NCI-H2171 treated with DMSO at 0.1 percent for 48 hours (cell line): ENCODE measurements at regions not wholly inside any gene's neighbourhood (a gene's known extent, or its start where the extent isn't known, plus 50 kb on each side); places are given as distances from the start of the nearest gene placed in this dataset.

Experiments used
- DNase-seq: peaks from one replicate; lab custom pipeline; 2025; lab: John Stamatoyannopoulos, UW

- no peak for DNase-seq
These were observed 396.7 kb upstream of the RGMA start for GRCh38 chr15:93485438-93486327.

- DNase-seq: peak; percentile 89
These were observed 394.9 kb upstream of the RGMA start for GRCh38 chr15:93483923-93484322.

DNA sequence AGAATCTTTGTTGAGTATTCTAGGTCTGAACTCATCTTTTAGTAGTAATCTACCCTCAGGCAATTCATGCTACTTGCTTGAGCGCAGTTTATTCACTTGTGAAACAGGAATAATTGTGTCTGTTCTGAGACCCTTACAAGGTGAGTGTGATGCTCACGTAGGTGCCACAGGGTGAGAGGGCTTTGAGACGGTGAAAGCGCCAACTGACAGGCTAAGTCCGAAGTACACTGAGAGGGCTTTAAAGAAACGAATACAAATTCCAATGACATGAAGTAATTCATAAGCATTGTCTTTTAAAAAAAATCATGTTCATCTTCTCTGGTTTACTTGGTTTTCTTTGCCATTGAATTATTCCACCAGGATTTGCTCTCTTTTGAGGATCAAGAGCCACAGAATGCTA, 393.7 kb upstream of the RGMA start:
- DNase-seq: no peak

GRCh38 chr15:93479715-93480114, 390.7 kb upstream of the RGMA start:
- DNase-seq: peak; percentile 79

DNA sequence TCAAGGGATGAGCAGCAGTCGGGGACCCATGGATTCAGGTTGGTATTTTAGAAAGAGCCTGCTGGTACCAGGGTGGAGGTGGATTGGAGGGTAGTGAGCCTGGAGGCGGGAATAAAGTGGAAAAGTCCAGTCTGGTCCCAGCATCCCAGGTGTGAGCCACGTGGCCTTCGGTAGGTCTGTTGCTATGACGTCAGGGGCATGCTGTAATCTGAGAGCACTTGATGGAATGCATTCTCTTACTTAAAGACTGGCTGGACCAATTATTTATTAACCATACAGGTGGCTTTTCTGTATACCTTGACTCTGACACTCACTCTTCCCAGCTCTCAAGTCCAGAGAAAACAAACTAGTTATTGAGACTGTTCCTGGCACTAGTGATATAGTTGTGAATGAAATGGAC, 389.9 kb upstream of the RGMA start:
- DNase-seq: peak; percentile 19

- DNase-seq: no peak
These were observed 388.7 kb upstream of the RGMA start for GRCh38 chr15:93477721-93478120.

- no peak for DNase-seq
These were observed 388.2 kb upstream of the RGMA start for GRCh38 chr15:93477188-93477587.

- DNase-seq: no peak
These were observed 387.6 kb upstream of the RGMA start for GRCh38 chr15:93476491-93477177.

DNA sequence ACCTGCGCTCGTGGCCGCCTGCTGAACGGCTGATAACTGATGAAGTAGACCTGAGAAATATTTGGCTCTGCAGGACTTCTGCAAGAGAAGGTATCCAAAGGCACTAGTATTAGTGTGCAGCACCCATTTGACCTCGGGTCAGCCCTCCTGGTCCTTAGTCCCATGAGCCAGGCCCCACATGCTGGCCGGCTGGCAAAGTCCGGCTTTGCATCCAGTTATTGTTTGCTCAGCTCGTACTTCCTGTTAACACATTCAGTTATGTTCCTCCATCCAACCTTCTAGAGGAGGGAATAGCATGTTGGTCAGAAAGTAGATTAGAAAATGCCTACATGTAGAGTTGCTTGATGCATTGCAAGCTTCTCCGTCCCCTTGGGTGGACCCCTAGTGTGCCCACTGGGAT, 385.7 kb upstream of the RGMA start:
- DNase-seq: no peak

DNA sequence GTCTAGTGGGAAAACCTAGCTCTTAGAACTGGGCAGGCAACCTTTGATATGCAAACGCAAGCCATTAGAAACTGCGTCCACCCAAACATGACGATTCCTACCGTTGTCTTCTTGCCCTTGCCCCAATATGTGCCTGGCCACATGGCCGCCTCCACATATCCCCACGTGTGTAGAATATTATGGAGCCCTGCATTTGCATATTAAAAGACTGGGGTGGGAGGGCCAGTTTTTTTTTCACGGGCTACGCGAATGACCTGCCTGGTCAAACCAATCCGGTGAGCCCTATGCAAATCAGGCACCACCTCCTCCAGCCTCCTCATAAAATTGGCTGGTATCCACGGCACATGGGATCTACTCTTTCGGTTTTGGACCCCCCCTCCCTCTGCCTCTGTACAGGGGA, 381.0 kb upstream of the RGMA start:
- DNase-seq: no peak

DNA sequence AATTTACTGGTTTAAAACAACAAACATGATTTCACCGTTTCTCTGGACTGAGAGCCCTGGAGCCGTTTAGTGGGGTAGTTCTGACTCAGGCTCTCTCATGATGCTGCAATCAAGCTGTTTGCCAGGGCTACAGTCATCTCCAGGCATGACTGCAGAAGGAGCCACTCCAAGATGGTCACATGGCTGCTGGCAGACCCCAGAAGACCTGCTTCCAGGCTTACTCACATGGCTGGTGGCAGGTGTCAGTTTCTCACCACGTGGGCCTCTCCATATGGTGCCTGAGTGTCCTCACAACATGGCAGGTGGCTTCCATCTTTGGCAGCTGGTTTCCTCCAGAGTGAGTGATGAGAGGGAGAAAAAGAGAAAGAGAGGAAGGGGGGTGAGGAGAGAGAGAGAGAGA, 378.3 kb upstream of the RGMA start:
- peak; percentile 97 for DNase-seq

GRCh38 chr15:93466380-93466779, 377.4 kb upstream of the RGMA start:
- no peak for DNase-seq

DNA sequence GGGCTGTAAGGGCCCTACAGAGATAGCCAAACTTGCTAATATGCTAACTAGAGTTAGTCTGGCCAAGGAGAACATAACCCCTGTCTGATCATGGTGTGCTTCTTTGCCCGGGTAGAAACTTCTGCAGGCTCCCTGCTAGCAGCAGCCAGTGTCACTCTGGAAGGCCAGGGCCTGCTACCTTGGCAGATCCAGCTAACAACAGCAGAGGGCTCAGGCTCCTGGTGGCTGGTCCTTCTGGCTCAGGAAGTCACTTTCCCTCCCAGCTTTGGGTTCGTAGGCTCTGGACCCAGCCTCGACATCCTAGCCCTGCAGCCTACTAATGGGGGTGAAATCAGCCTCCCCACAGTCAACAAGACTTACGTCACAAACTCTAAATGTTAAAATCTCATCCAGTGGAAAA, 373.7 kb upstream of the RGMA start:
- DNase-seq: no peak

DNA sequence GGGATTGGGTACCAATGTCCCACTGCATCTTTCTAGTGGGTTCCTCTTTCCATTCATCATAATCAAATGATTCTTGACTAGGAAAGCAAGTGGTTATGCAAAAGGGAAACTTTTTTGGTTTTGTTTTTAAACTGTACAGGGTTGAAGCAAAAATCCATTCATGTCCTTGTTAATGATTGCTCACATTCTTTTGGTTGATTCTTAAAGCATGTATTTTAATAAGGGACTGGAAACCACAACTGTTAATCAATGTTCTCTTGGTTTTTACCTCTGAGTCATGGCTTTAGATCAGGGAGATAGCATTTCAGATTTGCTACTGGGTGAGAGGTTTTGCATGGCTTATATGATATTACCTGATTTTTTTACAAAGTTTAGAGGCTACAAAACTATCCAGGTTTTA, 371.7 kb upstream of the RGMA start:
- no peak for DNase-seq

GRCh38 chr15:93459396-93459795, 370.4 kb upstream of the RGMA start:
- no peak for DNase-seq

GRCh38 chr15:93458597-93458996, 369.6 kb upstream of the RGMA start:
- no peak for DNase-seq

DNA sequence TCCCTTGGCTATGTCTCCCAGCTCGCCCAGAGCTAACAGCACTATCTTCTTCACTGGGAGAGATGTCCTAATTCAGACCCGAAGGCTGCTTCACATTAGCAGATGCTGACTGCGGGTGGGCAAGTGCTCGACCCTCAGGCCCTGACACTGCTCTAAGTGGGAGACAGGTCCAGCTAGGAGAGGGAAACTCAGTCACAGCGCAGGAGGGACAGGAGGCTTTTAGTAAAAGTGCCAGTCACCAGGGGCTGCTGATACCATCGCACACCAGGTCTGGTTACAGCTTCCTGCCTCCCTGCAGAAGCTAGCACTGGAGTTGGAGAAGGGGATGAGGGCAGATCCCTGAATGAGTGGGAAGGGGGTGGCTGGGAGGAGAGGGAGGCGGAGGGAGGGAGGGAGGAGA, 365.8 kb upstream of the RGMA start:
- no peak for DNase-seq

GRCh38 chr15:93452537-93453211, 363.7 kb upstream of the RGMA start:
- DNase-seq: no peak

DNA sequence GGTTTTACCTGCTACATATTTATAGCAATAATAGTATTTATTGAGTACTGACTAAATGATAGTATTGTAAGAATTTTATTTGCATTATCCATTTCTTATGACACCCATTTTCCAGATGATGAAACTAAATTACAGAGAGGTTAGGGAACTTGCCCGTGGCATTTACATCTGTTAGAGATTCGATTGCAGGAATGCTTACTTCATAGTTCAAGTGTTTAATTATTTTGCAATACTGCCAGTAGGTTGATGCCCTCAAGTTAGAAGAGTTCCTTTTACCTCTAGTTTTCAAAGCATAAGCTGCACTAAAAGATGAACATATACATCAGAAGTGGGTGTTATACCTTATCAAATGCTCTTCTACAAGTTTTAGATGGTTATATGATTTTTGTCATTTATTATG, 362.8 kb upstream of the RGMA start:
- no peak for DNase-seq

DNA sequence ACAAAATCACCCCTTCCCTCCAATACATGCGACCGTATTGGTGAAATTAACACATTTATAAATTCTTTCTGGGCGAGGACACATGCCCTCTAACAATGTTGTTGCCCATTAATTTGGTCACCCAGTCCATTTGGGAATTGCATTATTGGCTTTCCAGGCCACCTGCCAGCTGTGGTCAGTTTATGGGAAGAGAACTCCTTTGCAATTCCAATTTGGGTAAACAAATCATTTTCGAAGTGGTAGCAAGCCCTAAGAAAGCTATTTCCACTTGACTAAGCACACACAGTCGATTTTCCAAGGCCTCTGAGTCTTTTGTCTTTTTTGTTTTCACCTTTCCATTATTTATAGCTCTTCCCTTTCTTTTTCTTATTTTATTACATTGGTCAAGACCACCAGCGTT, 362.3 kb upstream of the RGMA start:
- no peak for DNase-seq

- DNase-seq: no peak
These were observed 360.8 kb upstream of the RGMA start for GRCh38 chr15:93449798-93450197.

- no peak for DNase-seq
These were observed 349.3 kb upstream of the RGMA start for GRCh38 chr15:93438310-93438709.

DNA sequence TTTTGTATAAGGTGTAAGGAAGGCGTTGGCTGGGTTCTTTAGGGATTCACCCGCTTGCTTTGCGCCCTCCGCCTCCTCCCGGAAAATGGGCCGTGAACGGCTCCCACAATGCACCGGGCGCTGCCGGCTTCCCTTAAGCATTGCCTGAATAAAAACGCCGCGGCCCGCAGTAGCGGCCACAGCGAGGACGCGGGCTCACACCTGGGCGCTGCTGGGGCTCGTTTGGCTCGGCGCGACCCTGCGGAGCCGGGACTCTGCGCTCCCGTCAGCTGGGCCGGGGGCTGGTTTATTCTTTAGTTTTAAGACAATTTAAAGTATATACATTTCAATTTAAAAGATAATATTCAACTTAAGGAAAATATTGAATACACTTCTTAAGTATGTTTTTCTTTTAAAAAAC, 343.5 kb upstream of the RGMA start:
- no peak for DNase-seq
